NCI-H2227 treated with DMSO at 0.1 percent for 48 hours (cell line): ENCODE measurements at regions not wholly inside any gene's neighbourhood (a gene's known extent, or its start where the extent isn't known, plus 50 kb on each side); places are given as distances from the start of the nearest gene placed in this dataset.
"Not testable (repeated sequence)": the region's sequence is repeated elsewhere in the genome, so short reads cannot be mapped to it uniquely, and the experiment has no call there.

Experiments used
- DNase-seq: peaks from one replicate; lab custom pipeline; 2025; lab: John Stamatoyannopoulos, UW

- DNase-seq: no peak
These were observed 378.8 kb upstream of the NRSN1 start for GRCh38 chr6:23747239-23747638.

GRCh38 chr6:23752414-23752813 lies 373.6 kb upstream of the NRSN1 start:
- DNase-seq: no peak

- DNase-seq: no peak
These were observed 371.8 kb upstream of the NRSN1 start for GRCh38 chr6:23754197-23754596.

- no peak for DNase-seq
These were observed 350.9 kb upstream of the NRSN1 start for GRCh38 chr6:23775127-23775526.

- DNase-seq: no peak
These were observed 342.1 kb upstream of the NRSN1 start for GRCh38 chr6:23783901-23784300.

- no peak for DNase-seq
These were observed 341.6 kb upstream of the NRSN1 start for GRCh38 chr6:23784301-23784919.

- no peak for DNase-seq
These were observed 335.3 kb upstream of the NRSN1 start for GRCh38 chr6:23790756-23791155.

GRCh38 chr6:23797041-23797440 lies 329.0 kb upstream of the NRSN1 start:
- DNase-seq: no peak

- DNase-seq: not testable (repeated sequence)
These were observed 321.7 kb upstream of the NRSN1 start for GRCh38 chr6:23804289-23804688.

GRCh38 chr6:23821141-23821540 lies 304.9 kb upstream of the NRSN1 start:
- DNase-seq: not testable (repeated sequence)

GRCh38 chr6:23823421-23823820 lies 302.6 kb upstream of the NRSN1 start:
- DNase-seq: no peak

GRCh38 chr6:23826572-23826971 lies 299.4 kb upstream of the NRSN1 start:
- no peak for DNase-seq

- no peak for DNase-seq
These were observed 297.2 kb upstream of the NRSN1 start for GRCh38 chr6:23828861-23829260.

- DNase-seq: no peak
These were observed 284.9 kb upstream of the NRSN1 start for GRCh38 chr6:23841116-23841515.

- no peak for DNase-seq
These were observed 283.3 kb upstream of the NRSN1 start for GRCh38 chr6:23842760-23843159.

GRCh38 chr6:23851522-23851921 lies 274.5 kb upstream of the NRSN1 start:
- peak; percentile 73 for DNase-seq

GRCh38 chr6:23853566-23854133 lies 272.4 kb upstream of the NRSN1 start:
- not testable (repeated sequence) for DNase-seq

- DNase-seq: not testable (repeated sequence)
These were observed 271.9 kb upstream of the NRSN1 start for GRCh38 chr6:23854154-23854553.

GRCh38 chr6:23855497-23856116 lies 270.4 kb upstream of the NRSN1 start:
- DNase-seq: no peak

GRCh38 chr6:23870496-23870895 lies 255.5 kb upstream of the NRSN1 start:
- no peak for DNase-seq

- DNase-seq: no peak
These were observed 252.9 kb upstream of the NRSN1 start for GRCh38 chr6:23873161-23873560.

GRCh38 chr6:23875006-23875405 lies 251.0 kb upstream of the NRSN1 start:
- no peak for DNase-seq

- no peak for DNase-seq
These were observed 246.2 kb upstream of the NRSN1 start for GRCh38 chr6:23879816-23880215.
